ENCODE measurements at regions not wholly inside any gene's neighbourhood (a gene's known extent, or its start where the extent isn't known, plus 50 kb on each side); places are given as distances from the start of the nearest gene placed in this dataset.
"Not testable (repeated sequence)": the region's sequence is repeated elsewhere in the genome, so short reads cannot be mapped to it uniquely, and the experiment has no call there.

GRCh38 chr3:178140531-178141304 is 395.5 kb upstream of the KCNMB2 start:
- Histone ChIP-seq H3K27me3 (ENCODE audit: insufficient read depth in 3 of 3, low read length in 2 of 3) (no peaks in the 10 kb centered on the region), H3K4me1 (no peaks in the 10 kb centered on the region), H3K36me3 (ENCODE audit: insufficient read depth in 1 of 2, low read depth in 1 of 2) (no peaks in the 10 kb centered on the region), H3K4me3 (no peak overlapping the region), H3K9me3 (no peaks in the 10 kb centered on the region), H3K27ac (no peak overlapping the region)
- intact Hi-C loops (cut with DNase I): no loop called here
- WGBS, 3 donors: 77 to 85% (median 80%) methylated on average over 4 of the region's 4 CpGs
- ATAC-seq (no peak), DNase-seq (no peak)
- no peak for TF ChIP-seq CTCF (IDR thresholded peaks at IDR 0.05)

- ATAC-seq; H3K27me3 ChIP-seq (ENCODE audit: insufficient read depth in 3 of 3, low read length in 2 of 3); intact Hi-C loops (cut with DNase I); H3K36me3 ChIP-seq (ENCODE audit: insufficient read depth in 1 of 2, low read depth in 1 of 2); H3K4me1 ChIP-seq; H3K4me3 ChIP-seq; DNase-seq; H3K27ac ChIP-seq; H3K9me3 ChIP-seq: not testable (repeated sequence)
- WGBS, 3 donors: no CpG with 5 or more reads among the region's 1 CpG
Measured at GRCh38 chr3:178141305-178141684, 394.9 kb upstream of the KCNMB2 start.

GRCh38 chr3:178146406-178146831 is 389.8 kb upstream of the KCNMB2 start:
- no peaks in the 10 kb centered on the region for H3K27me3 ChIP-seq (ENCODE audit: insufficient read depth in 3 of 3, low read length in 2 of 3)

GRCh38 chr3:178147001-178147400 is 389.2 kb upstream of the KCNMB2 start:
- no peak for DNase-seq
- Histone ChIP-seq H3K27me3 (ENCODE audit: insufficient read depth in 3 of 3, low read length in 2 of 3) (no peaks in the 10 kb centered on the region), H3K9me3 (no peaks in the 10 kb centered on the region), H3K4me3 (no peak overlapping the region), H3K4me1 (no peaks in the 10 kb centered on the region), H3K36me3 (ENCODE audit: insufficient read depth in 1 of 2, low read depth in 1 of 2) (no peaks in the 10 kb centered on the region), H3K27ac (no peak overlapping the region)
- no peak for ATAC-seq
- intact Hi-C loops (cut with DNase I): no loop called here
- TF ChIP-seq CTCF (IDR thresholded peaks at IDR 0.05): no peak

More at GRCh38 chr3:178146406-178146831, 389.8 kb upstream of the KCNMB2 start:
- no peak for ATAC-seq
- intact Hi-C loops (cut with DNase I): no loop called here
- no peak for DNase-seq
- Histone ChIP-seq H3K4me3 (no peak overlapping the region), H3K9me3 (no peaks in the 10 kb centered on the region), H3K36me3 (ENCODE audit: insufficient read depth in 1 of 2, low read depth in 1 of 2) (no peaks in the 10 kb centered on the region), H3K27ac (no peak overlapping the region), H3K4me1 (no peaks in the 10 kb centered on the region)
- no peak for TF ChIP-seq CTCF (IDR thresholded peaks at IDR 0.05)

GRCh38 chr3:178152031-178152806 is 384.0 kb upstream of the KCNMB2 start:
- WGBS, 3 donors: 89 to 91% (median 90%) methylated on average over 8 of the region's 8 CpGs
- ATAC-seq (no peak), DNase-seq (no peak)
- Histone ChIP-seq H3K27me3 (ENCODE audit: insufficient read depth in 3 of 3, low read length in 2 of 3) (no peaks in the 10 kb centered on the region), H3K9me3 (no peaks in the 10 kb centered on the region), H3K4me3 (no peak overlapping the region), H3K4me1 (no peaks in the 10 kb centered on the region), H3K36me3 (ENCODE audit: insufficient read depth in 1 of 2, low read depth in 1 of 2) (no peaks in the 10 kb centered on the region), H3K27ac (no peak overlapping the region)
- intact Hi-C loops (cut with DNase I): no loop called here
- TF ChIP-seq CTCF (IDR thresholded peaks at IDR 0.05): no peak
